GM12891 (cell line): ENCODE measurements at regions not wholly inside any gene's neighbourhood (a gene's known extent, or its start where the extent isn't known, plus 50 kb on each side); places are given as distances from the start of the nearest gene placed in this dataset.
A peak's percentile ranks its signal among the peaks of the same experiment; 100 is the strongest.

Source experiments
- DNase-seq: peaks from one replicate; pipeline ENCODE4 v3.0.0; 2011; ENCODE audit warnings: low spot score; ENCODE audit not compliant: insufficient read length
- FAIRE-seq: peaks from 2 replicates; lab custom pipeline; 2011; peaks lifted over from hg19 to GRCh38; lab: Jason Lieb, UNC
- PAX5 ChIP-seq: IDR thresholded peaks from 2 replicates; pipeline ENCODE4 v1.6.1; 2011; ENCODE audit warnings: low read length, moderate library complexity, mild to moderate bottlenecking; ENCODE audit not compliant: insufficient read depth, severe bottlenecking
- POLR2A ChIP-seq: IDR thresholded peaks from 2 replicates; pipeline ENCODE4 v1.6.1; 2011; ENCODE audit warnings: low read depth, low read length, control low read depth
- POLR2AphosphoS5 ChIP-seq: IDR thresholded peaks from 2 replicates; pipeline ENCODE4 v1.6.1; 2011; ENCODE audit warnings: low read depth, low read length, control low read depth
- POU2F2 ChIP-seq: IDR thresholded peaks from 2 replicates; pipeline ENCODE4 v1.6.1; 2011; ENCODE audit warnings: low read depth, mild to moderate bottlenecking, control low read depth, low read length, moderate library complexity
- SPI1 ChIP-seq: IDR thresholded peaks from 2 replicates; pipeline ENCODE4 v1.6.1; 2011; ENCODE audit warnings: low read depth, low read length, control low read depth
- TAF1 ChIP-seq: IDR thresholded peaks from 2 replicates; pipeline ENCODE4 v1.6.1; 2011; ENCODE audit warnings: low read depth, low read length, control low read depth

DNA sequence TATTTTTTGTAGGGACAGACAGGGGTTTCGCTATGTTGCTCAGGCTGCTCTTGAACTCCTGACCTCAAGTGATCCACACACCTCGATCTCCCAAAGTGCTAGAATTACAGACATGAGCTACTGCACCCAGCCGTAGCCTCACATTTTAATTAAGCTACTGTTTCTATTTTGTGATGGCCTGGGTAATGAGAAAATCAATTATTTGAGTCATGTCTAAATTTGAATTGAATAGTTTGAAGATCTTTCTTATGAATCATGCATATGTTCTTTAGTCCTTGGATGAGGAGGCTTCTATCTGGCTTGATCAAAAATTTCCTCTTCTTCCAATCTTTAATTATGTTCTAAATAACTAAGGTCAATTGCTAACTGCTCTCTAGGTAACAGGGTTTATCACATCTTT lies 175.0 kb downstream of the REEP3 start:
- DNase-seq, result no peak
- no peak for TF ChIP-seq POU2F2
- TF ChIP-seq SPI1, result no peak
- no peak for TF ChIP-seq POLR2AphosphoS5
- TF ChIP-seq TAF1, result no peak
- no peak for TF ChIP-seq PAX5
- no peak for TF ChIP-seq POLR2A
- no peak for FAIRE-seq

DNA sequence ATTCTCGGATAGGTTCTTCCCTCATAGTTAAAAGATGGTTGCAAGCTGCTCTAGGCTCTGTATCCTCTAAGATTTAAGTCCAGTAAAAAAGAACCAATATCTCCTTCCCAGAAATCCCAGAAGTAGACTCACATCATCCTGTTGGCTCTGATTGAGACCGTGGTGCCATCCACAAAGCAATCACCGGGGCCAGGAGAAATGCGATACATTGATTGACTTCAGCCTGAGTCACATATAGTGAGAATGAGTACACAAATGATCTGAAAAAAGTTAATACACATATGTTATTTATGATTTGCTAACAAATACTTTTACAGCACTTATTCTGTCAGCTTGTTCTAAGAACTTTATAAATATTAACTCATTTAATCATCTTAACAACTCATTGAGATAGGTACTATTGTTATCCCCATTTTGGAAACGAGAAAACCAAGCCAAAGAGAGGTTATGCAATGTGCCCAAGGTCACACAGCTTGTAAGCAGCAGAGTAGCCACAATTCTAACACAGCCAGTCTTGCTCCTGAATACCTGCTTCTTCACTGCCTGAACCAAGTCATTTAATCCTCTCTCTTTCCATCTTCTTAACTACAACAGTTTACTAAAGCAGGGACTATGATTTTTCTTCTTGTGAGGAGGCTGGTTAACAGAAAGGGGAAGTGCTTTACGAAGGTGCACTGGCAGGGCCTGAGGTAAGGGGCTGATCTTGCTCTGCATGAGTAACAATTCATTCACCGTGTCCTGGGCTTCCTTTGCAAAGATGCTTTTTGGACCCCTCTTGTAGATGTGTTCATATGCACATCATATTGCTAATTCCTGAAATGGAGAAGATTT lies 177.0 kb downstream of the REEP3 start:
- peak; percentile 83 for FAIRE-seq
- DNase-seq, result peak; percentile 25
- TF ChIP-seq POLR2AphosphoS5 (no peak), POU2F2 (peak; percentile 35; the same call in 1 of the 2 replicates), POLR2A (no peak), TAF1 (0 out of 2 replicates have a peak, but pooled peaks have one; percentile 20), SPI1 (peak; percentile 100), PAX5 (no peak)

DNA sequence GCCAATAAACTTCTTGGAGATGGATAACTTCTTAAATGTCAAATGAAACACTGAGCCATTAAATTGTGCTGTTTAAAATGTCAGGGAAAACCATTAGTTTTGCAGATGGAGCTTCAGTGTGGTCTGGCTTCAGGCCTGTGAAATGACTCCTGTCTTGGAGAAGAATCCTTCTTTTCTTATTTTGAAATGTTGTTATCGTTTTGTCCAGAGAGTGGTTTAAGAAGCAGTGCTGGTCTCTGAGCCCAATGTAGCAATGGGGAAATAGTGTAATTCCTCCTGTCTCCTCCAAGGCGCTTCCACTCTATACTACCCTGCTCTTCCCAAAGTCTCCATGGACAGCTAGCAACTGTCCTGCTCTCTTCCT lies 177.6 kb downstream of the REEP3 start:
- DNase-seq, result no peak
- TF ChIP-seq POLR2A (no peak), TAF1 (no peak), PAX5 (no peak), POU2F2 (no peak)
- FAIRE-seq, result no peak

DNA sequence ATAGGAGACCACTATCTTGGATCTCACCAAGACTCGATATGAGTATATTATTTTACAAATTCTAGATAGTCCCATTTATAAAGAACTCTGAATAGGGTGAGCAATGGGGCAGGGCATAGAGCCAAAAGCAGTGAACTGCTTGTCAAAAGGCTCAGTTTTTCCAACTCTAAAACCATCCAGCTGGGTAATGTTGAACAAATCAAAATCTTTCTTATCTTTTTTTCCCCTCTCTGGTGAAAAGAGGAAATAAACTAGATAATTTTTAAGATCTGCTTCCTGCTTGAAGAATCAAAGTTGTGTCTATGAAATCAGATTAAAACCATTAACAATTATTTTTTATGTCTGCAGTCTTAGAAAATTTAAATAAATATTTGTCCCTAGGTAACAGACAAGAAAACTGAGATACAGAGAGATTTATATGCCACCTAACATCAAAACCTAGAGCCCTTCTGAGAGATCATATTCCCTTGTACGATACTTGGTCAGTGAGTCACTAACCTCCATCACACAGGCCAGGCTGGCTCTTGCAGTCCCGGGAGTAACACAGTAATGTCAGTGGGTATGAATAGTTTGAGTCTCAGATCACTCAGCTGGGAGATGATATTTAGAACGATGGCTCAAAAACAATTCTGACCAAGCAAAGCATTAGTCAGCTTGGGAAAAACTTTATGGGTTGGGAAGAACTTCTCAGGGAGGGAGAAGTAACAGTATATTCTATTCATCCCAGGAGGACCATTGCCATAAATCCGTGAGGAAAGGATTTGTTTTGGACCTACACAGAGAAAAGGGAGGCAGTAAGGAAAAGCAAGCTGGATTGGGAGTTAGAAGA lies 178.8 kb downstream of the REEP3 start:
- FAIRE-seq (no peak), DNase-seq (no peak)
- no peak for TF ChIP-seq TAF1
- no peak for TF ChIP-seq SPI1

DNA sequence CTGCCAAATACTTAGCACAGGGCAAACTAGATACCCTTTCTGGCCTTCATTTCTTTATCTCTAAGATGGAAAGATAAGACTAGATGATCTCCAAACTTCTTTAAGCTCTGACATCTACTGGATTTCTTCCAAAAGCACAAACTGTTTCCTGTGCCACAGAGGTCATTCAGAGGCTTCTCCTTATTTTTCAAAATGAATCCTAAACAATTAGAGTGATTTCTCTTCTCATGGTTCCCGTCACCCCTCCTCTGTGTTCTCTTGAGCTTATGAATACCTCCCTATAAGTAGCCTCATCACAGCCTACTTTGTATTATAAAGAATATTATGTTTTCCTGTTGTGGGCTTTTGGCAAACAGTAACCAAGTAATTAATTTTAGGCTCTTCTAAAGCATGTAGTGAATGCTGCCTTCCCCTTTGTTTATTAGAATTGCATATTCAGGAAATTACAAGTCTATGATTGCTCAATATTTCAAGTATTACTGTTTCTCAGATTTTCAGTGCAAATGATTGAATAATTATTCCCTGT lies 179.5 kb downstream of the REEP3 start:
- FAIRE-seq (no peak), DNase-seq (no peak)
- no peak for TF ChIP-seq TAF1
- no peak for TF ChIP-seq PAX5
- no peak for TF ChIP-seq POLR2AphosphoS5
- TF ChIP-seq POU2F2, result no peak
- TF ChIP-seq SPI1, result no peak

DNA sequence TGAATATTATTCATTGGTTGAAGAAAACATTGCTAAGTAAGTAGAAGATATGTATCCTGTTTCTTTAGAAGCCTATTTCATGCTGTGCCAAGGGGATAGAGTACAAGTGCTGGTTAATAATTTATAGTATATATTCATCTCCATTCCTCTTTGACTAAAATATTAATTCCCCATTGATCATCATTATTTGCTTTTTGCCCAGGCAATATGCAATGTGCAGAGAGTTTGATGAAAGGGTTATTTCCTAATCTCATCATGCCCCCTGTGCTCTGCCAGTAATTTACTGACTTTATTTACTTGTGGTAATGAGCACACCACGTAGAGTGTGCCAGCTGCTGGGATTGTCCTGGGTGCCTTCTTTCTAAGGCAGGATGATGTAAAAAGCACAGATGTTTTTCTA lies 180.9 kb downstream of the REEP3 start:
- FAIRE-seq (no peak), DNase-seq (no peak)
- no peak for TF ChIP-seq TAF1
- TF ChIP-seq POLR2AphosphoS5, result no peak
- no peak for TF ChIP-seq POU2F2
- no peak for TF ChIP-seq SPI1
- no peak for TF ChIP-seq PAX5

DNA sequence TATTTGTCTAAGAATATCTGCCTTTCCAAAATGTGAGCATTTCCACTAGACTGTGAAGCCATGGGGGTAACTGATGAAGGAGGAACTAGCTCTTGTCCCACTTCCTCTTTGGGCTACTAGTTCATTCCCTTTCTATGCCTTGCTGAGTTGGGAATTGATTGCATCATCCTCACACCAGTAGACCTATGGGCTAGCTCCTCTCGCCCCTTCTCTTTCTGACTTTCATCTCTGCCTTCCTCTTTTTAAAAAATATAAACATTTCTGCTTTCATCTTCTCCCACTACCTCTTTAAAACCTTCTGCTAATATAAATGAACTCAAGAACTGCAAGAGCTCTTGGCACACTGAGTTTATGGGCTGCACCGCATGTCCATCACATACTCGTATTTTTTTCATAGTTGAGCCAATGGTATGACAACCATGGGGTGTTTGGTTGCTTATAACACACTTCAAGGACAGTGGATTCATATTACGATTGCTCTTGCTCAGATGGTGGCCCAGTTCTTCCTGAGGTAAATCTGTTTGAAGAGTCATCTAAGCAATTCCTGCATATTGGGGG lies 182.0 kb downstream of the REEP3 start:
- TF ChIP-seq POLR2AphosphoS5, result no peak
- TF ChIP-seq SPI1, result peak; percentile 97
- no peak for TF ChIP-seq PAX5
- DNase-seq (no peak), FAIRE-seq (peak; percentile 60)

DNA sequence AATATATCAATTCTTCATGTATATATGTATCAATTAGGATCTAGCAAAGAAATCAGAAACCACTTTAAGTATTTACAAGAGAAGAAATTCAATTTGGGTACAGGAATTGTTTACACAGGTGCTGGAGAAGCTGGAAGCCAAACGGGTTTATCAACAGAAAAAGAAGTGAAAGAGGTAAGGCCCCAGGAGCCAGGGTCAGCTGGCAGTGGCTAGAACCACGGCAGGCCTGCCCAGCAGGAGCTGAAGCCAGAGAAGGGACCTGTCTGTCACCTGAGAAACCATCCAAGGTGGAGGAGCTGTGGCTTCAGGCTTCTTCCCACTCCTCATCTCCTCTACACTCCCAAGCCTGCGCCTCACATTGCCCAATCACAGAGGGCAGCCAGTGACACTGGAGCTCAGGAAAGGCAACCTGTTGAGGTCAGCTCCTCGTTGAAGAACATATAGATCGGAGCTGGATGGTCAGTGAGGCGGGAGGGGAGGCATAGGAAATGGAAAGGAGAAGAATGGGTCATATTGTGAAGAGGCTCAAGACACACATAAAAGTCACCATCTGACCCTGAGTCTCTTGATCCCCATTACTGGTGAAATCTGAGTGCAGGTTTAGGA lies 182.6 kb downstream of the REEP3 start:
- no peak for TF ChIP-seq SPI1
- no peak for TF ChIP-seq PAX5
- TF ChIP-seq TAF1, result no peak
- TF ChIP-seq POLR2A, result no peak
- no peak for TF ChIP-seq POU2F2
- TF ChIP-seq POLR2AphosphoS5, result no peak
- DNase-seq (no peak), FAIRE-seq (no peak)

DNA sequence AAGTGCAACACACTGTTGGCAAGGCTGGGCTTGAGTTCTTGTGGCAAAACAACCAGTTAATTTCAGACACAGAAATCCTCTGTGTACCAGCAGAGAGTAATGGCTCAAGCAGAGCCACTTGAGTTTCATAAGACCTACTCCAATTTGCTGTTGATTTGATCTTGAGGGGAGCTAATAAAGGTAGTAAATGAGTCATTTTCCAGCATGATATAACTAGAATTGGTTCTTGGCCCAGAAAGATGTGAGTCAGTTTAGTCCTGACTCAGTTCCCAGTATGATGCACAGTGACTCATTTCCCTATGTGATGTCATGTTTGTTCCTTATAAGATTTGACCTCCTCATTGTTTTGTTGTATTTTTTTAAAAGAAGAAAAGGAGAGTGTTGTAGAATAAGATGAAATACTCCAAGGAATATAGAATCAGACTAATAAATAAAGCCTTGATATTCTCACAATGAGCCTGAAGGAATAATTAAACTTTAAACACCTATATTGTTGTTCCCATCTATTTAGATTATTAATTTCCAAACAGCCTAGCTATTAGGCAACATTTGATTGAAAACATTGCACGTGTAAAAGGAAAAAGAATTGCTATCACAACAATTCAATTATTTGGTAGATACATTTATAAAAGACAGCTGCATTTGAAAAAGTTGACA lies 186.2 kb downstream of the REEP3 start:
- FAIRE-seq (peak; percentile 40), DNase-seq (peak; percentile 21)
- TF ChIP-seq POU2F2 (no peak), SPI1 (peak; percentile 69)

DNA sequence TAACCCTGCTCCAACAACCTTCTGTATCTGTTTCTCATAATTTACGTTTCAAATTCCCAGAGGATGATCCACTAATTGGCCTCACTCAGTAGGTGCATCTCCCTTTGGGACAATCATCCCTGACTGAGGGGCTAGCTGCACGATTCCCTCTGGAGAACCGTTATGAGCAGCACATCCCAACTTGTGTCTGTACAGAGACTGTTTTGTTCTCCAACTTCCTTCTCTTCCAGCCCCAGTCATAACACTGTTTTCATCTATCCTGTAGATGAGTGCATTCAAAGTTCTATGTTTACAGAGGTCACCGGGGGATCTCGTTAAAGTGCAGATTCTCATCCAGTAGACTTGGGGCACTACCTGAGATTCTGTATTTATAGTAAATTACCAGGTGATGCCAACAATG lies 187.2 kb downstream of the REEP3 start:
- TF ChIP-seq TAF1 (no peak), POU2F2 (no peak), PAX5 (no peak), SPI1 (no peak), POLR2AphosphoS5 (no peak), POLR2A (no peak)
- DNase-seq (no peak), FAIRE-seq (no peak)
